ENCODE measurements at regions not wholly inside any gene's neighbourhood (a gene's known extent, or its start where the extent isn't known, plus 50 kb on each side); places are given as distances from the start of the nearest gene placed in this dataset.
"Not testable (repeated sequence)": the region's sequence is repeated elsewhere in the genome, so short reads cannot be mapped to it uniquely, and the experiment has no call there.

DNA sequence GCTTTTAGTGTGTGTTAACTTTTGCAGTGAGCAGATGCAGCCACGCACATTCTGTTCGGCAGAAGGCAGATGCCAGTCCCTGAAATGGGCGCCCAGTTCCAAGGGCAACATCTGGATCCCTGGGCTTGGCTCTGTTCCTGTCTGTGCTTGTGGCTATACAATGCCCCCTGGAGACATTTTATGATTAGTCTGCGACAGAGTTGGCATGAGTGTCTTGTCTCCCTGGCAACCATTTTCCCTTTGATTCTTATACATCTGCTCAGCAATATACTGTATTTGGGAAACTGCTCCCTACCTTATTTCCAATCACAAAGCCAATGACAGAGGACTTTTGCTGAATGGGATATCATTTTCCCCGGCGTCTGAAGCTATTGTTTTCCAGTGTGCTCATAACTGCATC is 1629.5 kb upstream of the GOT2 start:
- intact Hi-C loops (cut with DNase I, micrococcal nuclease) = no loop called here
- ATAC-seq = no peak

DNA sequence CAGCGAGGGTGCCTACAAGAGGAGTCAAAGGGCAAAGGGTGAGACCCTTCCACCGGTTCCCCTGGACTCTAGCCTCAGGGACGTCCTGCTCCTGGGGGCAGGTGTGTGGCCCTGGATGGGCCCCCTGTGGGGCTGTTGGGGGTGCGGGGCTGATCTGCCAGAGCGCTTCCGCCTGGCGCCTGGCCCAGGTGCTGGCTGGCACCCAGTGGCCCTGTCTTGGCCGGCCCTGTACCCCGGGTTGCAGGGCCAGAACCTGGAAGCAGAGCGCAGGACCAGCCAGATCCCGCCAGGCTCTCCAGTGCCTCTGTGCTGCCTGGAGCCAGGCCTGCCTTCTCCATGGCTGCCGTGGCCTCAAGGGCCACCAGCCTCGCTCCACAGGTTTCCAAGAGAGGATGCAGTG is 1625.8 kb upstream of the GOT2 start:
- intact Hi-C loops (cut with DNase I, micrococcal nuclease); ATAC-seq; H3K4me3 ChIP-seq; DNase-seq; H3K36me3 ChIP-seq (ENCODE audit: low read depth); H3K4me1 ChIP-seq (ENCODE audit: low read depth): not testable (repeated sequence)
- peaks cover 24% of the 10 kb centered on the region for H3K9me3 ChIP-seq

More for the DNA sequence above, 1629.5 kb upstream of the GOT2 start:
- H3K36me3 ChIP-seq (ENCODE audit: low read depth) = no peaks in the 10 kb centered on the region
- DNase-seq = no peak
- H3K9me3 ChIP-seq = peaks cover 18% of the 10 kb centered on the region
- no peak overlapping the region for H3K4me3 ChIP-seq
- H3K4me1 ChIP-seq (ENCODE audit: low read depth) = no peaks in the 10 kb centered on the region
- TF ChIP-seq CTCF (IDR thresholded peaks at IDR 0.05) = no peak

- H3K4me1 ChIP-seq (ENCODE audit: low read depth); intact Hi-C loops (cut with DNase I, micrococcal nuclease); DNase-seq; H3K4me3 ChIP-seq; H3K36me3 ChIP-seq (ENCODE audit: low read depth); ATAC-seq: not testable (repeated sequence)
- H3K9me3 ChIP-seq = peaks cover 29% of the 10 kb centered on the region
These were observed 1625.3 kb upstream of the GOT2 start for GRCh38 chr16:60359412-60359811.

DNA sequence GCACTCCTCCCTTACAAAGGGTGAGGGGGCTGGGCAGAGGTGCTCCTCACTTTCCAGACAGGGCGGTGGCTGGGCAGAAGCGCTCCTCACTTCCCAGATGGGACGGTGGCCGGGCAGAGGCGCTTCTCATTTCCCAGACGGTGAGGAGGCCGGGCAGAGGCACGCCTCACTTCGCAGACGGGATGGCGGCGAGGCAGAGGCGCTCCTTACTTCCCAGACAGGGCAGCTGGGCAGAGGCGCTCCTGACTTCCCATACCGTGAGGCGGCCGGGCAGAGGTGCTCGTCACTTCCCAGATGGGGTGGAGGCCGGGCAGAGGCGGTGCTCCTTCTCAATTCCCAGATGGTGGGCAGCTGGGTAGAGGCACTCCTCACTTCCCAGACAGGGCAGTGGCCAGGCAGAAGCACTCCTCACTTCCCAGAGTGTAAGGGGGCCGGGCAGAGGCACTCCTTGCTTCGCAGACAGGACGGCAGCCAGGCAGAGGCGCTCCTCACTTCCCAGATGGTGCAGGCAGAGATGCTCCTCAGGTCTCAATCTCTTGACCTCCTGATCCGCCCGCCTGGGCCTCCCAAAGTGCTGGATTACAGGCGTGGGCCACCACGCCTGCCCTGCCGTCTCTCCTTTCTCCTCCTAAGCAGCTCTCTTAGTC is 1623.9 kb upstream of the GOT2 start:
- H3K4me1 ChIP-seq (ENCODE audit: low read depth); H3K36me3 ChIP-seq (ENCODE audit: low read depth); ATAC-seq; intact Hi-C loops (cut with DNase I, micrococcal nuclease); H3K4me3 ChIP-seq; DNase-seq: not testable (repeated sequence)
- H3K9me3 ChIP-seq = peaks cover 37% of the 10 kb centered on the region

GRCh38 chr16:60346256-60346655 is 1612.1 kb upstream of the GOT2 start:
- TF ChIP-seq CTCF (IDR thresholded peaks at IDR 0.05) = no peak
- Histone ChIP-seq H3K9me3 (peaks cover 26% of the 10 kb centered on the region), H3K4me3 (no peak overlapping the region), H3K36me3 (ENCODE audit: low read depth) (no peaks in the 10 kb centered on the region), H3K4me1 (ENCODE audit: low read depth) (no peaks in the 10 kb centered on the region)
- ATAC-seq = no peak
- DNase-seq = no peak
- intact Hi-C loops (cut with DNase I, micrococcal nuclease) = no loop called here

DNA sequence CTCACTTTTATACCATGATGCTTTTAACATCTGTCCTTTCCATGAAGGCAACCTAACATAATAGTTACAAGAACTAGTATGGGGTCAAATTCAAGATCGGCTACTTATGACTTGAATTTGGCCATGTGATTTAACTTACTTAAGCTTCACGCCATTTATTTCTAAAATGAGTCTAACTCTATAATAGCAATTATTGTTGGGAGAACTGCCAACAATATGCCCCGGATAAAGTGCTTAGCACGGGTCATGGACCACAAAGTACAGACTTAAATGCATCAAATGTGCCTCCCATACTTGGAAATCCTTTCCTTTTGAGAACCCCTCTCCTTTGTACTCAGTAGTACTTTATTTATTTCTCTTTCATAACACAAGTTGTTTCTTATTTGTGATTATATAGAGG is 1603.6 kb upstream of the GOT2 start:
- ATAC-seq = no peak
- Histone ChIP-seq H3K4me3 (no peak overlapping the region), H3K36me3 (ENCODE audit: low read depth) (no peaks in the 10 kb centered on the region), H3K9me3 (peaks cover 49% of the 10 kb centered on the region), H3K4me1 (ENCODE audit: low read depth) (no peaks in the 10 kb centered on the region)
- DNase-seq = no peak
- intact Hi-C loops (cut with DNase I, micrococcal nuclease) = no loop called here
- TF ChIP-seq CTCF (IDR thresholded peaks at IDR 0.05) = no peak

DNA sequence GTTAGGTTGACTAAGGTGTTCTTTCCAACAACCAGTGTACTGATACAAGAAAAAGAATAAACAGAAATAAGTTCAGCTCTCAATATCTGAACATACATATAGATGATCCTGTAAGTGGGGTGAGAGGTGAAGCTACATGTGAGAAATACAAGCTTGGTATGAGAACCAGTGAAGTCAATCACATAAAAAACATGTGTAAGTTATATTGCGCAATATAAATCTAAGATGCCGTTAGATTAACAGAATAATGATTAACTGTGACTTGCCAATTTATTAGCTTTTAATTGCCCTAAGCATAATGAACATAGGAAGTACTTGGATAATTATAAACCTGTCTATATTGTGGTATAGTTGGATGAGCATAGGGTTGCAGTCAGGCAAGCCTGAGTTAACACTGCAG is 1597.1 kb upstream of the GOT2 start:
- peaks cover 42% of the 10 kb centered on the region for H3K9me3 ChIP-seq
- ATAC-seq (no peak), DNase-seq (no peak)
- H3K4me3 ChIP-seq = no peak overlapping the region
- TF ChIP-seq CTCF (IDR thresholded peaks at IDR 0.05) = no peak
- H3K4me1 ChIP-seq (ENCODE audit: low read depth) = no peaks in the 10 kb centered on the region
- H3K36me3 ChIP-seq (ENCODE audit: low read depth) = no peaks in the 10 kb centered on the region
- intact Hi-C loops (cut with DNase I, micrococcal nuclease) = no loop called here

Measured in mucosa of descending colon (tissue), 3 donors.